H9 (cell line): ENCODE measurements at regions not wholly inside any gene's neighbourhood (a gene's known extent, or its start where the extent isn't known, plus 50 kb on each side); places are given as distances from the start of the nearest gene placed in this dataset.

Experiments used
- DNase-seq: peaks from one replicate; pipeline ENCODE4 v3.0.0-alpha.2; 2017
- H2AFZ ChIP-seq: one replicate; pipeline ENCODE4 v1.6.1; 2013; ENCODE audit warnings: mild to moderate bottlenecking, low read length, control low read depth, moderate library complexity
- H2AK5ac ChIP-seq: 2 replicates; pipeline ENCODE4 v1.6.1; 2013; ENCODE audit warnings: low read length, control low read depth, mixed read lengths; ENCODE audit not compliant: insufficient read length
- H2BK120ac ChIP-seq: one replicate; pipeline ENCODE4 v1.6.1; 2013; ENCODE audit warnings: low read depth, mild to moderate bottlenecking, low read length, control low read depth, inconsistent platforms; ENCODE audit not compliant: poor library complexity, severe bottlenecking
- H2BK12ac ChIP-seq: 2 replicates; pipeline ENCODE4 v1.6.1; 2013; ENCODE audit warnings: low read length, control low read depth, mixed read lengths, low read depth; ENCODE audit not compliant: insufficient read length
- H2BK15ac ChIP-seq: 2 replicates; pipeline ENCODE4 v1.6.1; 2013; ENCODE audit warnings: low read depth, low read length, control low read depth
- H2BK20ac ChIP-seq: one replicate; pipeline ENCODE4 v1.6.1; 2013; ENCODE audit warnings: low read depth, mild to moderate bottlenecking, low read length, control low read depth, inconsistent platforms; ENCODE audit not compliant: poor library complexity, severe bottlenecking
- H2BK5ac ChIP-seq: 2 replicates; pipeline ENCODE4 v1.6.1; 2013; ENCODE audit warnings: low read length, control low read depth, mixed read lengths; ENCODE audit not compliant: insufficient read length
- H3K14ac ChIP-seq: 2 replicates; pipeline ENCODE4 v1.6.1; 2013; ENCODE audit warnings: low read length, control low read depth; ENCODE audit not compliant: insufficient read depth
- H3K18ac ChIP-seq: 2 replicates; pipeline ENCODE4 v1.6.1; 2013; ENCODE audit warnings: low read depth, mild to moderate bottlenecking, mixed read lengths, low read length, control low read depth; ENCODE audit not compliant: insufficient read length
- H3K23ac ChIP-seq: 2 replicates; pipeline ENCODE4 v1.6.1; 2013; ENCODE audit warnings: low read length, control low read depth, mixed read lengths, low read depth; ENCODE audit not compliant: insufficient read length
- H3K23me2 ChIP-seq: 2 replicates; pipeline ENCODE4 v1.6.1; 2013; ENCODE audit warnings: low read depth, mild to moderate bottlenecking, mixed read lengths, low read length, control low read depth; ENCODE audit not compliant: insufficient read length, poor library complexity, severe bottlenecking
- H3K27ac ChIP-seq: 2 replicates; pipeline ENCODE4 v1.5.1; 2013; ENCODE audit warnings: low read length, control low read depth, mixed read lengths, low read depth; ENCODE audit not compliant: insufficient read length
- H3K27me3 ChIP-seq: 2 replicates; pipeline ENCODE4 v1.6.1; 2013; ENCODE audit warnings: low read length, control low read depth, inconsistent platforms; ENCODE audit not compliant: insufficient read depth
- H3K4ac ChIP-seq: 2 replicates; pipeline ENCODE4 v1.6.1; 2013; ENCODE audit warnings: low read depth, mild to moderate bottlenecking, control low read depth, inconsistent platforms, low read length, moderate library complexity
- H3K4me1 ChIP-seq: 2 replicates; pipeline ENCODE4 v1.6.1; 2013; ENCODE audit warnings: low read length, control low read depth, inconsistent platforms; ENCODE audit not compliant: insufficient read depth
- H3K4me2 ChIP-seq: 2 replicates; pipeline ENCODE4 v1.6.1; 2013; ENCODE audit warnings: low read length, control low read depth, mixed read lengths; ENCODE audit not compliant: insufficient read length, insufficient read depth
- H3K56ac ChIP-seq: 2 replicates; pipeline ENCODE4 v1.6.1; 2013; ENCODE audit warnings: low read depth, mild to moderate bottlenecking, mixed read lengths, low read length, control low read depth; ENCODE audit not compliant: insufficient read length
- H3K79me1 ChIP-seq: 2 replicates; pipeline ENCODE4 v1.6.1; 2013; ENCODE audit warnings: low read depth, mild to moderate bottlenecking, moderate library complexity, low read length, control low read depth, inconsistent platforms; ENCODE audit not compliant: insufficient read depth, poor library complexity, severe bottlenecking
- H3K79me2 ChIP-seq: 2 replicates; pipeline ENCODE4 v1.6.1; 2013; ENCODE audit warnings: low read length, control low read depth, inconsistent platforms; ENCODE audit not compliant: insufficient read depth
- H3K9ac ChIP-seq: 2 replicates; pipeline ENCODE4 v1.6.1; 2013; ENCODE audit warnings: low read length, control low read depth, mixed read lengths; ENCODE audit not compliant: insufficient read length; ENCODE audit errors: extremely low read depth
- H3K9me3 ChIP-seq: one replicate; pipeline ENCODE4 v1.6.1; 2013; ENCODE audit warnings: low read depth, low read length, inconsistent platforms; ENCODE audit not compliant: control insufficient read depth
- H3T11ph ChIP-seq: one replicate; pipeline ENCODE4 v1.6.1; 2013; ENCODE audit warnings: mild to moderate bottlenecking, low read length, control low read depth, inconsistent platforms
- H4K20me1 ChIP-seq: one replicate; pipeline ENCODE4 v1.6.1; 2013; ENCODE audit not compliant: control insufficient read depth, insufficient read length, insufficient read depth
- H4K5ac ChIP-seq: 2 replicates; pipeline ENCODE4 v1.6.1; 2013; ENCODE audit warnings: low read depth, mild to moderate bottlenecking, mixed read lengths, low read length, control low read depth; ENCODE audit not compliant: insufficient read length
- H4K8ac ChIP-seq: replicated peaks from 2 replicates; pipeline ENCODE4 v1.6.1; 2013; ENCODE audit warnings: low read length, control low read depth, mixed read lengths, low read depth; ENCODE audit not compliant: insufficient read length
- H4K91ac ChIP-seq: 2 replicates; pipeline ENCODE4 v1.6.1; 2013; ENCODE audit warnings: low read depth, mild to moderate bottlenecking, moderate library complexity, mixed read lengths, low read length, control low read depth; ENCODE audit not compliant: insufficient read length
- H3K27ac Mint-ChIP-seq, 3 experiments: 2 replicates in 2 of 3; 3 replicates in 1 of 3; pipeline ENCODE4 v1.8.0; 2020 to 2021; ENCODE audit warnings: mixed read lengths in 3 of 3, mild to moderate bottlenecking in 1 of 3, moderate library complexity in 1 of 3
- H3K27me3 Mint-ChIP-seq: 2 replicates; pipeline ENCODE4 v1.8.0; 2021; ENCODE audit warnings: low read depth, mild to moderate bottlenecking, moderate library complexity, mixed read lengths
- H3K36me3 Mint-ChIP-seq, 3 experiments: 2 replicates in 2 of 3; 3 replicates in 1 of 3; pipeline ENCODE4 v1.8.0; 2020 to 2021; ENCODE audit warnings: low read depth in 3 of 3, mixed read lengths in 3 of 3; ENCODE audit not compliant: insufficient read depth in 1 of 3
- H3K4me1 Mint-ChIP-seq, 2 experiments: 2 replicates each; pipeline ENCODE4 v1.8.0; 2020; ENCODE audit warnings: mixed read lengths in 2 of 2
- H3K4me3 Mint-ChIP-seq, 2 experiments: 2 replicates in 1 of 2; 3 replicates in 1 of 2; pipeline ENCODE4 v1.8.0; 2020 to 2021; ENCODE audit warnings: mild to moderate bottlenecking in 2 of 2, mixed read lengths in 2 of 2, moderate library complexity in 1 of 2
- H3K9me3 Mint-ChIP-seq, 2 experiments: 2 replicates in 1 of 2; 3 replicates in 1 of 2; pipeline ENCODE4 v1.8.0; 2020; ENCODE audit warnings: mild to moderate bottlenecking in 2 of 2, mixed read lengths in 2 of 2, moderate library complexity in 1 of 2
- WGBS: extraction: QIAGEN DNeasy Blood & Tissue Kit; methylation state at CpG from one replicate; pipeline ENCODE4 v1.1.7; 2013; ENCODE audit warnings: missing lambda C conversion rate, low lambda C conversion rate, mixed read lengths; ENCODE audit not compliant: insufficient read length; ENCODE audit errors: extremely low coverage; 5-methylcytosine and 5-hydroxymethylcytosine counted together
- TF ChIP-seq, protein P1 (sequence below): fragments of 200-600 bp; sonication (generic); conservative IDR thresholded peaks from 3 replicates; pipeline ENCODE4 v1.8.0; 2021; ENCODE audit warnings: antibody characterized with exemption, mild to moderate bottlenecking

GRCh38 chr1:43052322-43052721, 93.7 kb upstream of the SLC2A1 start:
- H3T11ph ChIP-seq = no peak overlapping the region
- no peak overlapping the region for H4K8ac ChIP-seq
- H3K9ac ChIP-seq = no peak overlapping the region
- H4K91ac ChIP-seq = no peak overlapping the region
- TF ChIP-seq, protein P1, sequence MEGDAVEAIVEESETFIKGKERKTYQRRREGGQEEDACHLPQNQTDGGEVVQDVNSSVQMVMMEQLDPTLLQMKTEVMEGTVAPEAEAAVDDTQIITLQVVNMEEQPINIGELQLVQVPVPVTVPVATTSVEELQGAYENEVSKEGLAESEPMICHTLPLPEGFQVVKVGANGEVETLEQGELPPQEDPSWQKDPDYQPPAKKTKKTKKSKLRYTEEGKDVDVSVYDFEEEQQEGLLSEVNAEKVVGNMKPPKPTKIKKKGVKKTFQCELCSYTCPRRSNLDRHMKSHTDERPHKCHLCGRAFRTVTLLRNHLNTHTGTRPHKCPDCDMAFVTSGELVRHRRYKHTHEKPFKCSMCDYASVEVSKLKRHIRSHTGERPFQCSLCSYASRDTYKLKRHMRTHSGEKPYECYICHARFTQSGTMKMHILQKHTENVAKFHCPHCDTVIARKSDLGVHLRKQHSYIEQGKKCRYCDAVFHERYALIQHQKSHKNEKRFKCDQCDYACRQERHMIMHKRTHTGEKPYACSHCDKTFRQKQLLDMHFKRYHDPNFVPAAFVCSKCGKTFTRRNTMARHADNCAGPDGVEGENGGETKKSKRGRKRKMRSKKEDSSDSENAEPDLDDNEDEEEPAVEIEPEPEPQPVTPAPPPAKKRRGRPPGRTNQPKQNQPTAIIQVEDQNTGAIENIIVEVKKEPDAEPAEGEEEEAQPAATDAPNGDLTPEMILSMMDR = no peak
- H2BK5ac ChIP-seq = no peak overlapping the region
- no peaks in the 10 kb centered on the region for H3K27me3 ChIP-seq
- H3K56ac ChIP-seq = no peak overlapping the region
- H2BK12ac ChIP-seq = no peak overlapping the region
- Mint-ChIP-seq H3K27me3 (peaks cover 11% of the 10 kb centered on the region), H3K27ac (peak overlapping the region in 1 of 3 experiments; percentile 42; a peak in 1 of 7 replicates), H3K9me3 (no peaks in the 10 kb centered on the region), H3K4me3 (no peak overlapping the region), H3K4me1 (peaks cover 13 to 14% of the 10 kb centered on the region in 2 experiments; a peak in 3 of 4 replicates), H3K36me3 (no peaks in the 10 kb centered on the region; a peak in 1 of 7 replicates)
- H2BK120ac ChIP-seq = no peak overlapping the region
- no peak overlapping the region for H4K5ac ChIP-seq
- no peak overlapping the region for H3K23ac ChIP-seq
- H3K79me2 ChIP-seq = no peaks in the 10 kb centered on the region
- no peaks in the 10 kb centered on the region for H4K20me1 ChIP-seq
- H3K9me3 ChIP-seq = no peaks in the 10 kb centered on the region
- H3K4me2 ChIP-seq = no peak overlapping the region
- H2BK20ac ChIP-seq = no peak overlapping the region
- H3K4ac ChIP-seq = no peak overlapping the region
- no peaks in the 10 kb centered on the region for H3K4me1 ChIP-seq
- H3K27ac ChIP-seq = no peak overlapping the region
- H3K79me1 ChIP-seq = no peaks in the 10 kb centered on the region
- DNase-seq = no peak
- no peak overlapping the region for H2AK5ac ChIP-seq
- no CpG with 5 or more reads among the region's 1 CpG for WGBS
- H3K18ac ChIP-seq = no peak overlapping the region
- no peak overlapping the region for H2BK15ac ChIP-seq
- no peak overlapping the region for H2AFZ ChIP-seq
- H3K23me2 ChIP-seq = no peaks in the 10 kb centered on the region
- no peak overlapping the region for H3K14ac ChIP-seq
